ENCODE measurements at regions not wholly inside any gene's neighbourhood (a gene's known extent, or its start where the extent isn't known, plus 50 kb on each side); places are given as distances from the start of the nearest gene placed in this dataset.

DNA sequence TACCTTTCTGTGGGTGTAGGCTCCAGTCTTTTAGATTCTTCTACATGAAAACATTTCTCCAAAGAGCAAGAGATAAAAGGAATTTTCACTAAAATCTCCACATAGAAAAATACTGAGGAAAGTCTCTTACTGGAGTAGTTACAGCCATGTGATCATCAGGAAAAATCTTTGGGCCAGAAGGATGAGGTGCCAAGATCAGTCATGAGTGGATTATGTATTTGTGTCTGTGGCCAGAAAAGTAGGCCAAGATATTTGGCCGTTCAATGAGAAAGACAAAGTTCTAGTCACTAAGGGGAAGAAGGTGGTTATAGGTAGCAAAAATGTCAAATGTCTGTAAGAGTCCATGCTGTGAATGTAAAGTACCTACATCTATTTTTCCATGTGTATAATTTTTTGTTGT, 339.3 kb downstream of the NSUN3 start:
- Histone ChIP-seq H3K9me3 (replicated peaks in 1 of 2; ENCODE audit: control insufficient read depth in 1 of 2, insufficient read depth in 1 of 2, low read length in 2 of 2) (no peaks in the 10 kb centered on the region), H4K20me1 (ENCODE audit: insufficient read depth, low read length) (no peaks in the 10 kb centered on the region), H3K9ac (ENCODE audit: insufficient read depth, low read length, poor library complexity, severe bottlenecking) (no peak overlapping the region), H3K79me2 (ENCODE audit: insufficient read depth, low read length) (no peaks in the 10 kb centered on the region), H3K36me3 (replicated peaks in 1 of 2; ENCODE audit: control insufficient read depth in 1 of 2, insufficient read depth in 2 of 2, low read length in 2 of 2) (no peaks in the 10 kb centered on the region), H3K4me2 (replicated peaks; ENCODE audit: extremely low read depth, low read length, poor library complexity, severe bottlenecking) (no peak overlapping the region), H3K27me3 (ENCODE audit: control insufficient read depth in 2 of 2, insufficient read depth in 2 of 2, low read length in 2 of 2) (no peaks in the 10 kb centered on the region), H2AFZ (ENCODE audit: insufficient read depth, low read depth, low read length, poor library complexity, severe bottlenecking) (no peak overlapping the region), H3K27ac (ENCODE audit: low read depth in 1 of 2, low read length in 2 of 2) (no peak overlapping the region), H3K4me1 (ENCODE audit: control insufficient read depth in 1 of 2, insufficient read depth in 2 of 2, low read length in 2 of 2) (no peaks in the 10 kb centered on the region), H3K4me3 (replicated peaks in 1 of 3; ENCODE audit: low read depth in 2 of 3, low read length in 3 of 3) (no peak overlapping the region)
- TF ChIP-seq, protein P1, sequence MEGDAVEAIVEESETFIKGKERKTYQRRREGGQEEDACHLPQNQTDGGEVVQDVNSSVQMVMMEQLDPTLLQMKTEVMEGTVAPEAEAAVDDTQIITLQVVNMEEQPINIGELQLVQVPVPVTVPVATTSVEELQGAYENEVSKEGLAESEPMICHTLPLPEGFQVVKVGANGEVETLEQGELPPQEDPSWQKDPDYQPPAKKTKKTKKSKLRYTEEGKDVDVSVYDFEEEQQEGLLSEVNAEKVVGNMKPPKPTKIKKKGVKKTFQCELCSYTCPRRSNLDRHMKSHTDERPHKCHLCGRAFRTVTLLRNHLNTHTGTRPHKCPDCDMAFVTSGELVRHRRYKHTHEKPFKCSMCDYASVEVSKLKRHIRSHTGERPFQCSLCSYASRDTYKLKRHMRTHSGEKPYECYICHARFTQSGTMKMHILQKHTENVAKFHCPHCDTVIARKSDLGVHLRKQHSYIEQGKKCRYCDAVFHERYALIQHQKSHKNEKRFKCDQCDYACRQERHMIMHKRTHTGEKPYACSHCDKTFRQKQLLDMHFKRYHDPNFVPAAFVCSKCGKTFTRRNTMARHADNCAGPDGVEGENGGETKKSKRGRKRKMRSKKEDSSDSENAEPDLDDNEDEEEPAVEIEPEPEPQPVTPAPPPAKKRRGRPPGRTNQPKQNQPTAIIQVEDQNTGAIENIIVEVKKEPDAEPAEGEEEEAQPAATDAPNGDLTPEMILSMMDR (IDR thresholded peaks at IDR 0.05): no peak
- WGBS (ENCODE audit: insufficient coverage): no CpG with 5 or more reads among the region's 1 CpG
- peaks cover 0 to 6% (median 0%) of the 10 kb centered on the region in 7 donors for H3K9me3 Mint-ChIP-seq
- H3K4me3 Mint-ChIP-seq: no peak overlapping the region
- H3K27ac Mint-ChIP-seq: no peak overlapping the region
- peaks cover 0 to 4% (median 0%) of the 10 kb centered on the region in 3 donors for H3K27me3 Mint-ChIP-seq (ENCODE audit: low read depth in 3 of 3)
- no peak for DNase-seq
- no peaks in the 10 kb centered on the region for H3K4me1 Mint-ChIP-seq
- no peaks in the 10 kb centered on the region for H3K36me3 Mint-ChIP-seq
- intact Hi-C loops (cut with micrococcal nuclease): no loop called here

DNA sequence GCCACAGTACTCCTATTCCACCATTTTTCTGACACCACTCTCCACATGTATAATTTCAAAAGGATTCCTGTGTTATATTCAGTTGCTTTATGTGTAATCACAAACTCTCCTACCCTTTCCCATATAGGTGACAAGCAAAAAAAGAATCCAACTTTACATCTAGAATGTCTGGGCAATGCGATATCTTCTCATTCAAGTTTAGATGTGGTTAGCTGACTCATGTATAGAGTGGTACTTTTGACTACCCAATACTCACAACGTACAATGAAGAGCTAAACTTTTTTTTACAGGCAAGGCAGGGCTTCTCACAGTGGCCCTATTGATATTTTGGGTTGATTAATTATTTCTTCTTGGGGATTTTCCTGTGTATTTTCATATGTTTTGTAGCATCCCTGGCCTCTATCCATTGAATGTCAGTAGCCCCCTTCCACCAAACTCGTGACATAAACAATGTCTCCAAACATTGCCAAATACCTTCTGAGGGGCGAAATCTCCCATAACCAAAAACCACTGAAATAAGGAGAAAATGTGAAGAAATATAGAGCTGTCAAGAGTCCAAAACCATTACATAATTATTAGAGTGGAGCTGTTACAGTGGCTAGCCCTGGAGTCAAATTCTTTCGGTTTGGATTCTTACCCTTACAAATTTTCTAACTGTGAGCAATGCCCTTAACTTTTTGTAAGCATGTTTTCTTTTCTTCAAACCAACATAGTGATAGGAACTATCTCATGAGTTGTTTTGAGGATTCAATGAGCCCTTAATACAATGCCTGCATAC, 342.6 kb downstream of the NSUN3 start:
- intact Hi-C loops (cut with micrococcal nuclease): no loop called here
- no peak overlapping the region for H3K4me3 ChIP-seq (replicated peaks in 1 of 3; ENCODE audit: low read depth in 2 of 3, low read length in 3 of 3)
- peaks cover 0 to 6% (median 3%) of the 10 kb centered on the region in 7 donors for H3K9me3 Mint-ChIP-seq
- no peaks in the 10 kb centered on the region for H3K4me1 Mint-ChIP-seq
- TF ChIP-seq, protein P1 (IDR thresholded peaks at IDR 0.05): no peak
- H3K36me3 Mint-ChIP-seq: no peaks in the 10 kb centered on the region
- no CpG with 5 or more reads among the region's 5 CpGs for WGBS (ENCODE audit: insufficient coverage)
- H3K4me2 ChIP-seq (replicated peaks; ENCODE audit: extremely low read depth, low read length, poor library complexity, severe bottlenecking): no peak overlapping the region
- no peaks in the 10 kb centered on the region for H3K4me1 ChIP-seq (ENCODE audit: control insufficient read depth in 1 of 2, insufficient read depth in 2 of 2, low read length in 2 of 2)
- H3K27ac ChIP-seq (ENCODE audit: low read depth in 1 of 2, low read length in 2 of 2): no peak overlapping the region
- H3K36me3 ChIP-seq (replicated peaks in 1 of 2; ENCODE audit: control insufficient read depth in 1 of 2, insufficient read depth in 2 of 2, low read length in 2 of 2): no peaks in the 10 kb centered on the region
- no peaks in the 10 kb centered on the region for H3K27me3 ChIP-seq (ENCODE audit: control insufficient read depth in 2 of 2, insufficient read depth in 2 of 2, low read length in 2 of 2)
- no peak overlapping the region for H3K27ac Mint-ChIP-seq
- H3K9me3 ChIP-seq (replicated peaks in 1 of 2; ENCODE audit: control insufficient read depth in 1 of 2, insufficient read depth in 1 of 2, low read length in 2 of 2): no peaks in the 10 kb centered on the region
- no peak overlapping the region for H3K4me3 Mint-ChIP-seq
- no peaks in the 10 kb centered on the region for H3K79me2 ChIP-seq (ENCODE audit: insufficient read depth, low read length)
- no peak for DNase-seq
- H2AFZ ChIP-seq (ENCODE audit: insufficient read depth, low read depth, low read length, poor library complexity, severe bottlenecking): no peak overlapping the region
- H4K20me1 ChIP-seq (ENCODE audit: insufficient read depth, low read length): no peaks in the 10 kb centered on the region
- no peak overlapping the region for H3K9ac ChIP-seq (ENCODE audit: insufficient read depth, low read length, poor library complexity, severe bottlenecking)
- H3K27me3 Mint-ChIP-seq (ENCODE audit: low read depth in 3 of 3): peaks cover 0 to 4% (median 0%) of the 10 kb centered on the region in 3 donors

All from CD14-positive monocyte (primary cell).